ENCODE measurements at regions not wholly inside any gene's neighbourhood (a gene's known extent, or its start where the extent isn't known, plus 50 kb on each side); places are given as distances from the start of the nearest gene placed in this dataset.

GRCh38 chr2:167860082-167860481 is 387.3 kb downstream of the STK39 start:
- H3K9me3 Mint-ChIP-seq, result no peaks in the 10 kb centered on the region
- no peak for DNase-seq
- peaks cover 4% of the 10 kb centered on the region for H3K27me3 Mint-ChIP-seq (ENCODE audit: low read depth)
- H3K4me1 Mint-ChIP-seq (ENCODE audit: low read depth), result peaks cover 15% of the 10 kb centered on the region
- H3K4me3 Mint-ChIP-seq, result no peak overlapping the region
- CTCF ChIA-PET, result no interaction called here
- H3K36me3 Mint-ChIP-seq (ENCODE audit: low read depth), result no peaks in the 10 kb centered on the region
- intact Hi-C loops (cut with micrococcal nuclease), result loop anchor here (5.0 kb wide), 1 partner anchor 632 kb away; no protein-coding TSS in a partner anchor
- no peak overlapping the region for H3K27ac Mint-ChIP-seq

DNA sequence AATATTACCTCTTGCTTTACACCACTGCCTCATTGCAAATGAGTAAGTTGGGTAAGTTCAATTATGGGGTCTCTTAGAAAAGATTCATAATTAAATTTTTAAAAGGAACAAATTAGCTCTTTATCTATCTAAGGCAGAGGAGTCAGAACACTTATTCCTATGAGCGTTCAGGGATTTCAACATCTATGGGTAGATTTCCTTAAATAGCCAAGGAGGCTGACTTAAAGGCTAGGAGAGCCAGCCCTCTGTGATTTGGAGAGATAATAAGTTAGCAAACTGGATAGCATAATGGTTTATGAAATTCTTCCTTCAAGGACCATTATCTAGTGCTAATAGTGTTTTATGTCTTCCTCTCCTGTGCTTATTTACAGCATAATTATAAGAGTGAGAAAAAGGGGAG is 387.7 kb downstream of the STK39 start:
- peaks cover 15% of the 10 kb centered on the region for H3K4me1 Mint-ChIP-seq (ENCODE audit: low read depth)
- no peaks in the 10 kb centered on the region for H3K36me3 Mint-ChIP-seq (ENCODE audit: low read depth)
- no peak overlapping the region for H3K27ac Mint-ChIP-seq
- CTCF ChIA-PET, result no interaction called here
- H3K27me3 Mint-ChIP-seq (ENCODE audit: low read depth), result peaks cover 4% of the 10 kb centered on the region
- intact Hi-C loops (cut with micrococcal nuclease), result loop anchor here (5.0 kb wide), 1 partner anchor 633 kb away; no protein-coding TSS in a partner anchor
- DNase-seq, result no peak
- H3K9me3 Mint-ChIP-seq, result no peaks in the 10 kb centered on the region
- H3K4me3 Mint-ChIP-seq, result no peak overlapping the region

DNA sequence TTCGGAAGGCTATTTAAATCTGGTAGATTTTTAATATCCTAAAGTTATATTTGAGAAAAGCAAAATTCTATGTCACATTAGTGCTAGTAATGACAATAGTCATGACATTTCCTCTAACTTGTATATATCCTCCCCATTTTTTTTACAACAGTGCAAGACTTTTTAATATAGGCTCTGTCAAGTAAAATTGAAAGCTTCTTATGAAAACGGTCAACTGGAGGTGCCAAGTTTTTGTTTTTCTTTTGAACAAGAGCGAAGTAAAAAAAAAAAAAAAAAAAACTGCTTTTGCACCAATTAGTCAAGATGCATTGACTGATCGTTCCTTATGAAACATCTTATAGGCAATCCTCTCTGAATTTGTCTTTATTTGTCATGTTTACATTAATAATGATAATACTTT is 389.3 kb downstream of the STK39 start:
- no peak for DNase-seq
- no peak overlapping the region for H3K4me3 Mint-ChIP-seq
- CTCF ChIA-PET, result no interaction called here
- H3K27ac Mint-ChIP-seq, result no peak overlapping the region
- H3K36me3 Mint-ChIP-seq (ENCODE audit: low read depth), result no peaks in the 10 kb centered on the region
- H3K9me3 Mint-ChIP-seq, result no peaks in the 10 kb centered on the region
- H3K27me3 Mint-ChIP-seq (ENCODE audit: low read depth), result peaks cover 4% of the 10 kb centered on the region
- H3K4me1 Mint-ChIP-seq (ENCODE audit: low read depth), result peaks cover 9% of the 10 kb centered on the region
- intact Hi-C loops (cut with micrococcal nuclease), result no loop called here

DNA sequence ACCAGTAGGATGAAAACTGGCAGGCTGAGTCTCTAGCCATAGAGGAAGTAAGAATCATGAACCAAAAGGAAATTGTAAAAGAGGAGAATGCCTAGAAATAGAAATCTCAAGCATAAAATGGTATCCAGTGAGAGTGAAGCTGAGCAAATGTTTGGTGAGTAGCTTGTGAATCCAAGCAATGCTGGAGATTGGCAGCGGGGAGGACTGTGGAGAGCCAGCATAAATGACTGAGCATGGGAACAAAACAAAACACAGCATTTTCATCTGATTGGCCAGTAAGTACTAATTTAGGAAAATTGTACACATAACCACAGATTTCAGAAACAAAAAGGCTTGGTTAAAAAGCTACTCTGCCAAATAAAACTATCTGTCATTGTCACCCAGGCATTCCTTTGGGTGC is 390.0 kb downstream of the STK39 start:
- H3K36me3 Mint-ChIP-seq (ENCODE audit: low read depth), result no peaks in the 10 kb centered on the region
- no peak for DNase-seq
- H3K4me1 Mint-ChIP-seq (ENCODE audit: low read depth), result peaks cover 4% of the 10 kb centered on the region
- CTCF ChIA-PET, result interaction anchor here (0.6 kb wide), 1 partner anchor 275 kb away, joined by 3 read pairs; no protein-coding TSS in a partner anchor
- H3K27ac Mint-ChIP-seq, result no peak overlapping the region
- no peaks in the 10 kb centered on the region for H3K9me3 Mint-ChIP-seq
- peaks cover 4% of the 10 kb centered on the region for H3K27me3 Mint-ChIP-seq (ENCODE audit: low read depth)
- intact Hi-C loops (cut with micrococcal nuclease), result no loop called here
- no peak overlapping the region for H3K4me3 Mint-ChIP-seq

- Mint-ChIP-seq H3K27ac (no peak overlapping the region), H3K36me3 (ENCODE audit: low read depth) (no peaks in the 10 kb centered on the region), H3K4me1 (ENCODE audit: low read depth) (no peaks in the 10 kb centered on the region), H3K9me3 (no peaks in the 10 kb centered on the region), H3K27me3 (ENCODE audit: low read depth) (peaks cover 6% of the 10 kb centered on the region), H3K4me3 (no peak overlapping the region)
- intact Hi-C loops (cut with micrococcal nuclease), result no loop called here
- CTCF ChIA-PET, result no interaction called here
- no peak for DNase-seq
Observed at GRCh38 chr2:167856190-167856589, 391.2 kb downstream of the STK39 start.

- intact Hi-C loops (cut with micrococcal nuclease), result no loop called here
- H3K4me1 Mint-ChIP-seq (ENCODE audit: low read depth), result no peaks in the 10 kb centered on the region
- CTCF ChIA-PET, result interaction anchor here (1.1 kb wide), 1 partner anchor 265 kb away, joined by 3 read pairs; no protein-coding TSS in a partner anchor
- no peak overlapping the region for H3K27ac Mint-ChIP-seq
- peaks cover 4% of the 10 kb centered on the region for H3K27me3 Mint-ChIP-seq (ENCODE audit: low read depth)
- H3K36me3 Mint-ChIP-seq (ENCODE audit: low read depth), result no peaks in the 10 kb centered on the region
- no peak overlapping the region for H3K4me3 Mint-ChIP-seq
- DNase-seq, result no peak
- H3K9me3 Mint-ChIP-seq, result no peaks in the 10 kb centered on the region
Observed at GRCh38 chr2:167855211-167855610, 392.2 kb downstream of the STK39 start.

- CTCF ChIA-PET, result no interaction called here
- DNase-seq, result no peak
- Mint-ChIP-seq H3K36me3 (ENCODE audit: low read depth) (no peaks in the 10 kb centered on the region), H3K27me3 (ENCODE audit: low read depth) (peaks cover 4% of the 10 kb centered on the region), H3K4me3 (no peak overlapping the region), H3K4me1 (ENCODE audit: low read depth) (no peaks in the 10 kb centered on the region), H3K9me3 (peaks cover 3% of the 10 kb centered on the region), H3K27ac (no peak overlapping the region)
- intact Hi-C loops (cut with micrococcal nuclease), result no loop called here
Observed at GRCh38 chr2:167853717-167854116, 393.7 kb downstream of the STK39 start.

GRCh38 chr2:167851876-167852275 is 395.5 kb downstream of the STK39 start:
- Mint-ChIP-seq H3K27me3 (ENCODE audit: low read depth) (peaks cover 4% of the 10 kb centered on the region), H3K36me3 (ENCODE audit: low read depth) (no peaks in the 10 kb centered on the region), H3K27ac (no peak overlapping the region), H3K4me1 (ENCODE audit: low read depth) (no peaks in the 10 kb centered on the region), H3K9me3 (peaks cover 3% of the 10 kb centered on the region), H3K4me3 (no peak overlapping the region)
- no peak for DNase-seq
- intact Hi-C loops (cut with micrococcal nuclease), result no loop called here
- CTCF ChIA-PET, result no interaction called here

- peaks cover 4% of the 10 kb centered on the region for H3K9me3 Mint-ChIP-seq
- no peak overlapping the region for H3K4me3 Mint-ChIP-seq
- intact Hi-C loops (cut with micrococcal nuclease), result no loop called here
- no peak for DNase-seq
- no peak overlapping the region for H3K27ac Mint-ChIP-seq
- no peaks in the 10 kb centered on the region for H3K4me1 Mint-ChIP-seq (ENCODE audit: low read depth)
- CTCF ChIA-PET, result no interaction called here
- peaks cover 4% of the 10 kb centered on the region for H3K27me3 Mint-ChIP-seq (ENCODE audit: low read depth)
- H3K36me3 Mint-ChIP-seq (ENCODE audit: low read depth), result no peaks in the 10 kb centered on the region
Observed at GRCh38 chr2:167851323-167851860, 396.0 kb downstream of the STK39 start.

- peaks cover 2% of the 10 kb centered on the region for H3K9me3 Mint-ChIP-seq
- CTCF ChIA-PET, result no interaction called here
- H3K4me3 Mint-ChIP-seq, result no peak overlapping the region
- no peaks in the 10 kb centered on the region for H3K36me3 Mint-ChIP-seq (ENCODE audit: low read depth)
- no peaks in the 10 kb centered on the region for H3K4me1 Mint-ChIP-seq (ENCODE audit: low read depth)
- intact Hi-C loops (cut with micrococcal nuclease), result no loop called here
- no peak overlapping the region for H3K27ac Mint-ChIP-seq
- peak; percentile 5 for DNase-seq
- H3K27me3 Mint-ChIP-seq (ENCODE audit: low read depth), result peaks cover 9% of the 10 kb centered on the region
Observed at GRCh38 chr2:167844714-167845530, 402.5 kb downstream of the STK39 start.

DNA sequence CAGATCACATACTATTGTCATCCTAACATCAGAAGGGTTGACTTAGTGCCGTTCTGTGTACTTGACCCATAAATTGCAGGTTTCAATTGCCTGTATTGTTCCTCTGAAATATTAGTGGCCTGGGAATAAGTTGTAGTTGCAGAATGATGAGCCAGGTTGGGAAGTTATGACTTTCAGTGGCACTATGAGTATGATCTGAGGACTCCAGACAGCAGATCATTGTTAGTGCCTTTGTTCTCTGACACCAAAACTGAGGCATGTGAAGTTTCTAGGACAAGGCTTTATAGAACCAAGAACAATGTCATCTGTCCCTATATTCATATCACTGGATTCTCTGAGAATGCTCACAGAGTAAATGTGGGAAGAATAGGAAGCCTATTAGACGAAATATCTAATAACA is 403.7 kb downstream of the STK39 start:
- Mint-ChIP-seq H3K9me3 (peaks cover 1% of the 10 kb centered on the region), H3K4me1 (ENCODE audit: low read depth) (no peaks in the 10 kb centered on the region), H3K4me3 (no peak overlapping the region), H3K36me3 (ENCODE audit: low read depth) (no peaks in the 10 kb centered on the region), H3K27ac (no peak overlapping the region), H3K27me3 (ENCODE audit: low read depth) (peaks cover 8% of the 10 kb centered on the region)
- intact Hi-C loops (cut with micrococcal nuclease), result no loop called here
- DNase-seq, result no peak
- CTCF ChIA-PET, result no interaction called here

DNA sequence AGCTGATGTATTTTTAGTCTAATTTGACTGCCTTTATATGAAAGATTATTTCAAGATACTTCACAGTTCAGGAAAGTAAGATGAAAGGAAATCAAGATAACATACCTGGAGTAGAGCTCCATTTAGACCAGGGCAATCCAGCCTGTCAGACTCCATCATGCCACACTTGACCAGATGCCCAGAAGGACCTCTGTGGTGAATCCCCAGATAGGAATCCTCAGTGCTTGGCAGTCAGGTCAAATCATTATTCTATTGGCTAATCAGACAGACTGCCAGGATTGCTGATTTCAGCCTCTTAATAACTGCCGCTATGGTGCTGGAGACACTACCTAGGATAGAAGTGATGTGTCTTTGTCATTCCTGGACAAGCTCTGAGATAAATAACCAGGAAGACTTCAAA is 404.2 kb downstream of the STK39 start:
- Mint-ChIP-seq H3K36me3 (ENCODE audit: low read depth) (no peaks in the 10 kb centered on the region), H3K9me3 (peaks cover 1% of the 10 kb centered on the region), H3K27ac (no peak overlapping the region), H3K27me3 (ENCODE audit: low read depth) (peaks cover 8% of the 10 kb centered on the region), H3K4me1 (ENCODE audit: low read depth) (no peaks in the 10 kb centered on the region), H3K4me3 (no peak overlapping the region)
- intact Hi-C loops (cut with micrococcal nuclease), result no loop called here
- no peak for DNase-seq
- CTCF ChIA-PET, result no interaction called here

GRCh38 chr2:167842047-167842446 is 405.3 kb downstream of the STK39 start:
- intact Hi-C loops (cut with micrococcal nuclease), result no loop called here
- Mint-ChIP-seq H3K9me3 (peaks cover 1% of the 10 kb centered on the region), H3K4me3 (no peak overlapping the region), H3K36me3 (ENCODE audit: low read depth) (no peaks in the 10 kb centered on the region), H3K27me3 (ENCODE audit: low read depth) (peaks cover 8% of the 10 kb centered on the region), H3K27ac (no peak overlapping the region), H3K4me1 (ENCODE audit: low read depth) (no peaks in the 10 kb centered on the region)
- CTCF ChIA-PET, result no interaction called here
- DNase-seq, result no peak

Measured in activated naive CD4-positive, alpha-beta T cell treated with anti-CD3 and anti-CD28 coated beads for 36 hours (primary cell).